ENCODE measurements at regions not wholly inside any gene's neighbourhood (a gene's known extent, or its start where the extent isn't known, plus 50 kb on each side); places are given as distances from the start of the nearest gene placed in this dataset.

DNA sequence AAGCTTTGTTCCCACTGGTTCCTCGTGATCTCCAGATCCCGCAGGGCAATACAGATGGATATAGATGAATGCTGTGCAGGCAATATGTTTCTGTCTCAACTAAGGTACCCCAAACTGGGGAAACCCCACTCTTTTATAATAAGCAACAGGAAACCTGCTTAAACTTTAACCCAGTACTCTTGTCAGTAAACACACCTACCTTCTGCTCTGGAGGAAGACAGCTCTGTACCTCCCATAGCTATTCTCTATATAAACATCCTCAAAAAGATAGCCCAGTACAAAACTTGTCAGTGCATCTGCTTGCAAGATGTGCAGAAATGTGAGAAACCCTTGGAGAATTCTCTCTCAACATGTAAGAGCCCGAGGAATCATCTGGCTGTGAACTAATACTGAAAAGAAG is 583.6 kb downstream of the OLFM4 start:
- no peaks in the 10 kb centered on the region for H3K4me1 ChIP-seq
- H3K79me2 ChIP-seq, result no peaks in the 10 kb centered on the region
- no peaks in the 10 kb centered on the region for H3K36me3 ChIP-seq (ENCODE audit: control insufficient read depth, insufficient read depth, low read length)
- no peak overlapping the region for H2AFZ ChIP-seq
- no peak overlapping the region for H3K27ac ChIP-seq
- H3K9ac ChIP-seq, result no peak overlapping the region
- H3K4me3 ChIP-seq (ENCODE audit: low read depth, low read length), result no peak overlapping the region
- TF ChIP-seq, protein P1, sequence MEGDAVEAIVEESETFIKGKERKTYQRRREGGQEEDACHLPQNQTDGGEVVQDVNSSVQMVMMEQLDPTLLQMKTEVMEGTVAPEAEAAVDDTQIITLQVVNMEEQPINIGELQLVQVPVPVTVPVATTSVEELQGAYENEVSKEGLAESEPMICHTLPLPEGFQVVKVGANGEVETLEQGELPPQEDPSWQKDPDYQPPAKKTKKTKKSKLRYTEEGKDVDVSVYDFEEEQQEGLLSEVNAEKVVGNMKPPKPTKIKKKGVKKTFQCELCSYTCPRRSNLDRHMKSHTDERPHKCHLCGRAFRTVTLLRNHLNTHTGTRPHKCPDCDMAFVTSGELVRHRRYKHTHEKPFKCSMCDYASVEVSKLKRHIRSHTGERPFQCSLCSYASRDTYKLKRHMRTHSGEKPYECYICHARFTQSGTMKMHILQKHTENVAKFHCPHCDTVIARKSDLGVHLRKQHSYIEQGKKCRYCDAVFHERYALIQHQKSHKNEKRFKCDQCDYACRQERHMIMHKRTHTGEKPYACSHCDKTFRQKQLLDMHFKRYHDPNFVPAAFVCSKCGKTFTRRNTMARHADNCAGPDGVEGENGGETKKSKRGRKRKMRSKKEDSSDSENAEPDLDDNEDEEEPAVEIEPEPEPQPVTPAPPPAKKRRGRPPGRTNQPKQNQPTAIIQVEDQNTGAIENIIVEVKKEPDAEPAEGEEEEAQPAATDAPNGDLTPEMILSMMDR (IDR thresholded peaks at IDR 0.05), result no peak
- no peaks in the 10 kb centered on the region for H3K9me3 ChIP-seq (ENCODE audit: control insufficient read depth, low read length)
- H3K4me2 ChIP-seq (ENCODE audit: low read length), result no peak overlapping the region
- no peaks in the 10 kb centered on the region for H3K27me3 ChIP-seq (ENCODE audit: control insufficient read depth, insufficient read depth, low read length)

DNA sequence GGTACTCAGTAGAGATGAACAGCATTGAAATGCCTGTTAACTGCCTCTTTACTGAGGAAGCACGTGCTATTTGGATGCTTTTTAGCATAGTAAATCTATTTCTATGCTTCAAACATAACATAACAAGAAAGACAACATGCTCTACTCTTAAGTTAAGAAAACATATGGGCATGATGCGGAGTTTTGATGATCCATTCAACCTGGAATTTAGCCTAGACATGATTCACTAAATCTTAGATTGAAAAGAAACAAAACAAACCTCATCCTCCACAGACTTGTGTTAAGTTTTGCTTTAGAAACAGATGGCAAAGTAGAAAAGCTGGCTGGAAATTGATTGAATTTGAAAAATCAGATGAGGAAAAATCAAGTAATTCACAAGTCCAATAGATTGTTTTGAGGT is 593.8 kb downstream of the OLFM4 start:
- Histone ChIP-seq H3K27ac (no peak overlapping the region), H3K9me3 (ENCODE audit: control insufficient read depth, low read length) (no peaks in the 10 kb centered on the region), H3K9ac (no peak overlapping the region), H3K4me2 (ENCODE audit: low read length) (no peak overlapping the region), H3K27me3 (ENCODE audit: control insufficient read depth, insufficient read depth, low read length) (no peaks in the 10 kb centered on the region), H3K4me1 (no peaks in the 10 kb centered on the region), H3K79me2 (no peaks in the 10 kb centered on the region), H3K4me3 (ENCODE audit: low read depth, low read length) (no peak overlapping the region), H2AFZ (no peak overlapping the region), H3K36me3 (ENCODE audit: control insufficient read depth, insufficient read depth, low read length) (no peaks in the 10 kb centered on the region)
- TF ChIP-seq, protein P1 (IDR thresholded peaks at IDR 0.05), result no peak

DNA sequence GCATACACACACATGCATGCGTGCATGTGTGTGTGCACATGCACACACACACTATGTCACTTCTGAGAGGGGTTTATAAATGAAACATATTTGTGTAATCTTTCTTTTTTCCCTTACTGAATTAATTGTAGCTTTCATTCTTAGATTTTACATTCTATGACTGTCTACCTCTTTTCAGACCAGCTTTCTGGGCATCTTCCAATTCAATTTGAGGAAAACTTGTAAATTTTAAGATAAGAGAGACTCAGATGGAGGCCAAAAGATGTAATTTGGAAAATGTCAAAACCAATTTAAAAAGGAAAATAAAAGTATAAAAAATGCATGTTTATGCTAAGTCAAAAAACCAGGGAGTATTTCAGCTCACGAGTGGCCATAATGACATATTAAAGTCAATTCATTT is 594.5 kb downstream of the OLFM4 start:
- Histone ChIP-seq H3K27ac (no peak overlapping the region), H3K36me3 (ENCODE audit: control insufficient read depth, insufficient read depth, low read length) (no peaks in the 10 kb centered on the region), H2AFZ (no peak overlapping the region), H3K4me1 (no peaks in the 10 kb centered on the region), H3K9me3 (ENCODE audit: control insufficient read depth, low read length) (no peaks in the 10 kb centered on the region), H3K27me3 (ENCODE audit: control insufficient read depth, insufficient read depth, low read length) (no peaks in the 10 kb centered on the region), H3K9ac (no peak overlapping the region), H3K4me2 (ENCODE audit: low read length) (no peak overlapping the region), H3K4me3 (ENCODE audit: low read depth, low read length) (no peak overlapping the region), H3K79me2 (no peaks in the 10 kb centered on the region)
- TF ChIP-seq, protein P1 (IDR thresholded peaks at IDR 0.05), result no peak

DNA sequence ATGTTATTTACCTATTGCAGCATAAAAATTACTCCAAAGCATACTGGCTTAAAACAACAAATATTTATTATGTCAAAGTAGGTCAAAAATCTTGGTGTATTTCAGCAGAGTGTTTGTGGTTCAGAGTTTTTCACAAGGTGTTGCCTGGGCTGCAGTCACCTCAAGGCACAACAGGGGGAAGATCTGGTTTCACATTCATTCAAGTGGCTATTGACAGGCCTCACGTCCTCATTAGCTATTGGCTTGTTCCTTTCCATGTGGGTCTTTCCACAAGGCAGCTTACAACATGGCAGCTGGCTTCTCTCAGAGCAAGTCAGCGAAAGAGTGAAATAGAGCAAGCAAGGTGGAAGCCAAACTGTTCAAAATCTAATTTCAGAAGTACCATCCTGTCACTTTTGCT is 602.9 kb downstream of the OLFM4 start:
- no peaks in the 10 kb centered on the region for H3K9me3 ChIP-seq (ENCODE audit: control insufficient read depth, low read length)
- no peaks in the 10 kb centered on the region for H3K79me2 ChIP-seq
- no peak overlapping the region for H3K4me3 ChIP-seq (ENCODE audit: low read depth, low read length)
- H3K4me1 ChIP-seq, result no peaks in the 10 kb centered on the region
- no peak overlapping the region for H3K4me2 ChIP-seq (ENCODE audit: low read length)
- H3K9ac ChIP-seq, result no peak overlapping the region
- TF ChIP-seq, protein P1 (IDR thresholded peaks at IDR 0.05), result no peak
- no peaks in the 10 kb centered on the region for H3K36me3 ChIP-seq (ENCODE audit: control insufficient read depth, insufficient read depth, low read length)
- no peak overlapping the region for H2AFZ ChIP-seq
- no peak overlapping the region for H3K27ac ChIP-seq
- no peaks in the 10 kb centered on the region for H3K27me3 ChIP-seq (ENCODE audit: control insufficient read depth, insufficient read depth, low read length)

DNA sequence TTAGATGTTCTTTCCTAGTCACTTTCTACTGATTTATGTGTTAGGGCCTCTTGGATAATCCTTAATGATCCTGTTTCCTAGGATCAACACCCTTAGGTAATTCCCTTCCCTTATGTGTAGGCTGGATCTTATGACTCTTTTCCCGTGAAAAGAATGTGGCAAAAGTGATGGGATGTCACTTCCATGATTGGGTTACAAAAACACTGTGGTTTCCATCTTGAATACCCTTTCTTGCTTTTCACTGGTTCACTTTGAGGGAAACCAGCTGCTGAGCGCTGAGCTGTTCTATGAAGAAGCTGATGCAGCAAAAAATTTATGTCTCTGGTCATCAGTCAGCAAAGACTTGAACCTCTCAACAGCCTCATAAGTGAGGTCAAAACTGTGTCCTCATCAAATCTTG is 609.4 kb downstream of the OLFM4 start:
- Histone ChIP-seq H3K27ac (no peak overlapping the region), H3K9ac (no peak overlapping the region), H3K79me2 (no peaks in the 10 kb centered on the region), H2AFZ (no peak overlapping the region), H3K27me3 (ENCODE audit: control insufficient read depth, insufficient read depth, low read length) (no peaks in the 10 kb centered on the region), H3K9me3 (ENCODE audit: control insufficient read depth, low read length) (no peaks in the 10 kb centered on the region), H3K4me2 (ENCODE audit: low read length) (no peak overlapping the region), H3K4me3 (ENCODE audit: low read depth, low read length) (no peak overlapping the region), H3K36me3 (ENCODE audit: control insufficient read depth, insufficient read depth, low read length) (no peaks in the 10 kb centered on the region), H3K4me1 (no peaks in the 10 kb centered on the region)
- TF ChIP-seq, protein P1 (IDR thresholded peaks at IDR 0.05), result no peak
